SU-DHL-6 (cell line): ENCODE measurements at regions not wholly inside any gene's neighbourhood (a gene's known extent, or its start where the extent isn't known, plus 50 kb on each side); places are given as distances from the start of the nearest gene placed in this dataset.

Experiments used
- H2AFZ ChIP-seq: fragments of 200-600 bp; sonication (generic); 2 replicates; pipeline ENCODE4 v1.6.1; 2014; ENCODE audit warnings: low read depth, mild to moderate bottlenecking, moderate library complexity, mixed read lengths, antibody characterized with exemption, low read length; ENCODE audit not compliant: severe bottlenecking
- H3F3A ChIP-seq: fragments of 200-600 bp; shearing (Covaris generic); 2 replicates; pipeline ENCODE4 v1.6.0; 2016; ENCODE audit warnings: antibody characterized with exemption, mild to moderate bottlenecking; ENCODE audit not compliant: insufficient read depth
- H3K27ac ChIP-seq: fragments of 200-600 bp; sonication (generic); 2 replicates; pipeline ENCODE4 v1.5.1; 2016; ENCODE audit warnings: low read depth, mild to moderate bottlenecking, low read length, moderate library complexity, mixed read lengths
- H3K27me3 ChIP-seq: fragments of 200-600 bp; sonication (generic), shearing (Covaris generic); 2 replicates; pipeline ENCODE4 v1.6.0; 2014; ENCODE audit warnings: mild to moderate bottlenecking, low read length
- H3K36me3 ChIP-seq: fragments of 200-600 bp; sonication (generic); 2 replicates; pipeline ENCODE4 v1.6.1; 2014; ENCODE audit warnings: mild to moderate bottlenecking, low read length, mixed read lengths
- H3K4me2 ChIP-seq: fragments of 300-600, 200-600 bp; shearing (Covaris generic), sonication (generic); 2 replicates; pipeline ENCODE4 v1.6.0; 2014; ENCODE audit warnings: low read length, low read depth, mild to moderate bottlenecking; ENCODE audit not compliant: poor library complexity, severe bottlenecking
- H3K4me3 ChIP-seq: fragments of 200-600 bp; sonication (generic); 2 replicates; pipeline ENCODE4 v1.5.1; 2014; ENCODE audit warnings: antibody characterized with exemption, low read length, mild to moderate bottlenecking, mixed read lengths; ENCODE audit not compliant: insufficient read depth, poor library complexity, severe bottlenecking
- H3K79me2 ChIP-seq: fragments of 200-600 bp; sonication (generic); 2 replicates; pipeline ENCODE4 v1.6.1; 2014; ENCODE audit warnings: mild to moderate bottlenecking, low read length, moderate library complexity; ENCODE audit not compliant: insufficient read depth
- H3K9ac ChIP-seq: fragments of 200-600 bp; sonication (generic); 2 replicates; pipeline ENCODE4 v1.7.0; 2014; ENCODE audit warnings: mild to moderate bottlenecking, low read length
- H3K9me2 ChIP-seq: fragments of 200-600 bp; sonication (generic); replicated peaks from 2 replicates; pipeline ENCODE4 v1.6.1; 2014; ENCODE audit warnings: low read length; ENCODE audit not compliant: insufficient read depth
- H3K9me3 ChIP-seq: fragments of 200-600 bp; sonication (generic); 2 replicates; pipeline ENCODE4 v1.6.1; 2014; ENCODE audit warnings: low read length, mixed read lengths; ENCODE audit not compliant: insufficient read depth
- H4K20me1 ChIP-seq: fragments of 200-600 bp; sonication (generic); 2 replicates; pipeline ENCODE4 v1.6.1; 2014; ENCODE audit warnings: low read depth, mild to moderate bottlenecking, antibody characterized with exemption, low read length, moderate library complexity, mixed read lengths
- EZH2phosphoT487 ChIP-seq: fragments of 200-600 bp; sonication (generic), shearing (Covaris generic); conservative IDR thresholded peaks from 2 replicates; pipeline ENCODE4 v1.6.1; 2018; ENCODE audit warnings: mild to moderate bottlenecking, antibody characterized with exemption, low read length, moderate library complexity, mixed read lengths
- TF ChIP-seq, protein P1 (sequence below): fragments of 200-600 bp; sonication (generic); IDR thresholded peaks from one replicate; pipeline ENCODE4 v1.5.1; 2017; ENCODE audit warnings: antibody characterized with exemption, mild to moderate bottlenecking, low read length, moderate library complexity; ENCODE audit not compliant: insufficient read depth, poor library complexity, severe bottlenecking

DNA sequence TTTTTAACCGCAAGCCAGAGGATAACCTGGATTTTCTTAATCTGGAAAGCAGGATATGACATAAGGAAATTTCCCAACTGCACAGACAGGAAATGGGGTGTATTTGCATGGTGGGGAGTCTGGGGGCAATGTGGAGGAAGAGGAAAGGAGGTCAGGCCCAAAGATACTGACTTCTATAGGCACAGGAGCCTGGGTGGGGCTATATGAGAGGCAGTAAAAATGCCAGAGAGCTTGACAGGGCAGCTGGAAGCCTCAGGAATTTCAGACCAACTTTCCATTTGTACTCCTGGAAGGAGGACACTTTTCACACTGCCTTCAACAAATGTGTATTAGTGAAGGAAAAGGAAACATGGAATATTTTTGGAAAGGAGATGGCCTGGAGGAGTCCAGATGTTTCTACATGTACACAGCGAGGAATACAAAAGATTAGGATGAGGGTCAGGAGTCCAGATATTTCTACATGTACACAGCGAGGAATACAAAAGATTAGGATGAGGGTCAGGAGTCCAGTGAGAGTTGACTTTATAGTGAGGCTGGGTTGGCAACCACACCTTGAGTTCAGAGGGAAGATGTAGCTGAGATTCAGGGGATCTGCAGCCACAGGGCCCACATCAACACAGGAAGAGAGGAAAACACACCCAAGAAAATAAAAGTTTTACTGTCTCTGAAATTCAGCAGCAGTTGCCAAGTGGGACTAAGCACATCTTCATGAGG lies 111.9 kb upstream of the PTPRG start:
- no peaks in the 10 kb centered on the region for H3K27me3 ChIP-seq
- no peak overlapping the region for H3K27ac ChIP-seq
- H3K4me3 ChIP-seq: no peak overlapping the region
- no peaks in the 10 kb centered on the region for H3F3A ChIP-seq
- H3K4me2 ChIP-seq: no peak overlapping the region
- no peaks in the 10 kb centered on the region for H4K20me1 ChIP-seq
- H3K9me3 ChIP-seq: no peaks in the 10 kb centered on the region
- TF ChIP-seq, protein P1, sequence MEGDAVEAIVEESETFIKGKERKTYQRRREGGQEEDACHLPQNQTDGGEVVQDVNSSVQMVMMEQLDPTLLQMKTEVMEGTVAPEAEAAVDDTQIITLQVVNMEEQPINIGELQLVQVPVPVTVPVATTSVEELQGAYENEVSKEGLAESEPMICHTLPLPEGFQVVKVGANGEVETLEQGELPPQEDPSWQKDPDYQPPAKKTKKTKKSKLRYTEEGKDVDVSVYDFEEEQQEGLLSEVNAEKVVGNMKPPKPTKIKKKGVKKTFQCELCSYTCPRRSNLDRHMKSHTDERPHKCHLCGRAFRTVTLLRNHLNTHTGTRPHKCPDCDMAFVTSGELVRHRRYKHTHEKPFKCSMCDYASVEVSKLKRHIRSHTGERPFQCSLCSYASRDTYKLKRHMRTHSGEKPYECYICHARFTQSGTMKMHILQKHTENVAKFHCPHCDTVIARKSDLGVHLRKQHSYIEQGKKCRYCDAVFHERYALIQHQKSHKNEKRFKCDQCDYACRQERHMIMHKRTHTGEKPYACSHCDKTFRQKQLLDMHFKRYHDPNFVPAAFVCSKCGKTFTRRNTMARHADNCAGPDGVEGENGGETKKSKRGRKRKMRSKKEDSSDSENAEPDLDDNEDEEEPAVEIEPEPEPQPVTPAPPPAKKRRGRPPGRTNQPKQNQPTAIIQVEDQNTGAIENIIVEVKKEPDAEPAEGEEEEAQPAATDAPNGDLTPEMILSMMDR: no peak
- TF ChIP-seq EZH2phosphoT487: no peak
- H3K9me2 ChIP-seq: no peaks in the 10 kb centered on the region
- H2AFZ ChIP-seq: no peak overlapping the region
- no peak overlapping the region for H3K9ac ChIP-seq
- H3K79me2 ChIP-seq: no peaks in the 10 kb centered on the region
- H3K36me3 ChIP-seq: no peaks in the 10 kb centered on the region

DNA sequence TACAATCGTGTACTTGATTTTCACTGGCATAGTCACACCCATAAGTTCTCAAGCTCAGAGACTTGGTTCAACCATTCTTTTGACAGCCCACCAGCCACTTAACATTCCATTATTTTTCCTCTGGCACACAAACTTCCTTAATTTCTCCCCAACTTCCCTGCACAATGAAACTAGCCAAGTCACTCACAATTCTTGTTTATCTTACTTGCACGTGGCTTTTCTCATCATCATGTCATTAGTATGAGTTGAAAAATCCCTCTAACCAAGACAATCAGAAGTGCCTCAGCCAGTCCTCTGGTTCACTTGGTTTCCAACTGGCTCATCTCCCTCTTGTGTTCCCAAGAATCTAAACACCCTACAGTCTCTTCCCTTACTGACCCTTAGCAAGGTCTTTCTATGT lies 110.5 kb upstream of the PTPRG start:
- Histone ChIP-seq H4K20me1 (no peaks in the 10 kb centered on the region), H3K27me3 (no peaks in the 10 kb centered on the region), H3K4me2 (no peak overlapping the region), H3K4me3 (no peak overlapping the region), H3K27ac (no peak overlapping the region), H3F3A (no peaks in the 10 kb centered on the region), H3K36me3 (no peaks in the 10 kb centered on the region), H3K9me3 (no peaks in the 10 kb centered on the region), H3K79me2 (no peaks in the 10 kb centered on the region), H2AFZ (no peak overlapping the region), H3K9me2 (no peaks in the 10 kb centered on the region), H3K9ac (no peak overlapping the region)
- TF ChIP-seq, protein P1: no peak
- TF ChIP-seq EZH2phosphoT487: no peak

DNA sequence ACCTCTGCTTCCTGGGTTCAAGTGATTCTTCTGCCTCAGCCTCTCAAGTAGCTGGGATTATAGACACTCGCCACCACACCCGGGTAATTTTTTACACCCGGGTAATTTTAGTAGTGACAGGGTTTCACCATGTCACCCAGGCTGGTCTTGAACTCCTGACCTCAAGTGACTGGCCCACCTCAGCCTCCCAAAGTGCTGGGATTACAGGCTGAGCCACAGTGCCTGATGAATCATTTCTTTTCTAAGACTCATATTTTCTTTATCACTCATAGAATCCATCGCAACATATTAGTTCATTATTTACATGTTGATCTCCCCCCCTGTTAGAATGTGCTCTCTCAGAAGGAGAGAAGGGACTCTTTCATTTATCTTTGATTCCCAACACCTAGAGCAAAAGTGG lies 109.5 kb upstream of the PTPRG start:
- Histone ChIP-seq H3K9ac (no peak overlapping the region), H4K20me1 (no peaks in the 10 kb centered on the region), H3K9me3 (no peaks in the 10 kb centered on the region), H3F3A (no peaks in the 10 kb centered on the region), H3K4me2 (no peak overlapping the region), H3K27ac (no peak overlapping the region), H3K27me3 (no peaks in the 10 kb centered on the region), H3K79me2 (no peaks in the 10 kb centered on the region), H3K9me2 (no peaks in the 10 kb centered on the region), H2AFZ (no peak overlapping the region), H3K4me3 (no peak overlapping the region), H3K36me3 (no peaks in the 10 kb centered on the region)
- TF ChIP-seq EZH2phosphoT487: no peak
- TF ChIP-seq, protein P1: no peak
